HL-60 (cell line): ENCODE measurements at regions not wholly inside any gene's neighbourhood (a gene's known extent, or its start where the extent isn't known, plus 50 kb on each side); places are given as distances from the start of the nearest gene placed in this dataset.

ENCODE experiments used
- GABPA ChIP-seq: IDR thresholded peaks from 2 replicates; pipeline ENCODE4 v1.6.1; 2012; ENCODE audit warnings: low read depth
- POLR2AphosphoS5 ChIP-seq: IDR thresholded peaks from 2 replicates; pipeline ENCODE4 v1.6.1; 2012; ENCODE audit warnings: low read depth
- TF ChIP-seq, protein P1 (sequence below): IDR thresholded peaks from one replicate; pipeline ENCODE4 v1.5.1; 2011; ENCODE audit warnings: low read length, control low read depth, inconsistent platforms; ENCODE audit not compliant: insufficient read depth
- TF ChIP-seq, protein P2 (sequence below): IDR thresholded peaks from 2 replicates; pipeline ENCODE4 v1.6.1; 2012; ENCODE audit warnings: low read depth; ENCODE audit not compliant: insufficient replicate concordance

DNA sequence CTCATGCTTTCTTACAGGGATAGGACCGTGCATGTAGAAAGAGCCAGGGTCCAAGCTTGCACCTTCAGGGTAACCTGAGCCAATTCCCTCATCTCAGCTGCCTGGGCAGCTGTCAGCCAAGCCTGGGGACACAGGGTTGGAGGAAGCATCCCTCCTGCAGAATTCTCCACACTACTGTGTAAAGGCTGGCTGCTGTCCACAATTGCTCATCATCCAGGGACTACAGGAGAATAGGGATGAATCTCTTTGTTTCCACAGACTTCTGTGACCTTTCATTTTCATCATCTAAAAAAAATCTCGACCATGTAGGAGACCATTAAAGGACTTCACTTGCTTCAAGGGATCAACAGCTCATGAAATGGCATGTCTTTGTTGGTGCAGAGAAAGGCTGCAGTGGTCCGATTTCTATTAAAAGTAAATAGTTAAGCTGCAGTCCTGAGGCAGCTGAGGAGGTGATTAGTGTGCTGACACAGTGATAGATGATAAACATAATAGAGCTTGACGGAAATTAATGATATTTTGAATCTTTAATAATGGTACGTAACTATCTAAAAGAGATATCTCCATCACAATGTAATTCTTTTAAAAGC, 74.4 kb upstream of the COPS8 start:
- TF ChIP-seq POLR2AphosphoS5 (no peak), GABPA (no peak)
- TF ChIP-seq, protein P1, sequence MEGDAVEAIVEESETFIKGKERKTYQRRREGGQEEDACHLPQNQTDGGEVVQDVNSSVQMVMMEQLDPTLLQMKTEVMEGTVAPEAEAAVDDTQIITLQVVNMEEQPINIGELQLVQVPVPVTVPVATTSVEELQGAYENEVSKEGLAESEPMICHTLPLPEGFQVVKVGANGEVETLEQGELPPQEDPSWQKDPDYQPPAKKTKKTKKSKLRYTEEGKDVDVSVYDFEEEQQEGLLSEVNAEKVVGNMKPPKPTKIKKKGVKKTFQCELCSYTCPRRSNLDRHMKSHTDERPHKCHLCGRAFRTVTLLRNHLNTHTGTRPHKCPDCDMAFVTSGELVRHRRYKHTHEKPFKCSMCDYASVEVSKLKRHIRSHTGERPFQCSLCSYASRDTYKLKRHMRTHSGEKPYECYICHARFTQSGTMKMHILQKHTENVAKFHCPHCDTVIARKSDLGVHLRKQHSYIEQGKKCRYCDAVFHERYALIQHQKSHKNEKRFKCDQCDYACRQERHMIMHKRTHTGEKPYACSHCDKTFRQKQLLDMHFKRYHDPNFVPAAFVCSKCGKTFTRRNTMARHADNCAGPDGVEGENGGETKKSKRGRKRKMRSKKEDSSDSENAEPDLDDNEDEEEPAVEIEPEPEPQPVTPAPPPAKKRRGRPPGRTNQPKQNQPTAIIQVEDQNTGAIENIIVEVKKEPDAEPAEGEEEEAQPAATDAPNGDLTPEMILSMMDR = no peak
- TF ChIP-seq, protein P2, sequence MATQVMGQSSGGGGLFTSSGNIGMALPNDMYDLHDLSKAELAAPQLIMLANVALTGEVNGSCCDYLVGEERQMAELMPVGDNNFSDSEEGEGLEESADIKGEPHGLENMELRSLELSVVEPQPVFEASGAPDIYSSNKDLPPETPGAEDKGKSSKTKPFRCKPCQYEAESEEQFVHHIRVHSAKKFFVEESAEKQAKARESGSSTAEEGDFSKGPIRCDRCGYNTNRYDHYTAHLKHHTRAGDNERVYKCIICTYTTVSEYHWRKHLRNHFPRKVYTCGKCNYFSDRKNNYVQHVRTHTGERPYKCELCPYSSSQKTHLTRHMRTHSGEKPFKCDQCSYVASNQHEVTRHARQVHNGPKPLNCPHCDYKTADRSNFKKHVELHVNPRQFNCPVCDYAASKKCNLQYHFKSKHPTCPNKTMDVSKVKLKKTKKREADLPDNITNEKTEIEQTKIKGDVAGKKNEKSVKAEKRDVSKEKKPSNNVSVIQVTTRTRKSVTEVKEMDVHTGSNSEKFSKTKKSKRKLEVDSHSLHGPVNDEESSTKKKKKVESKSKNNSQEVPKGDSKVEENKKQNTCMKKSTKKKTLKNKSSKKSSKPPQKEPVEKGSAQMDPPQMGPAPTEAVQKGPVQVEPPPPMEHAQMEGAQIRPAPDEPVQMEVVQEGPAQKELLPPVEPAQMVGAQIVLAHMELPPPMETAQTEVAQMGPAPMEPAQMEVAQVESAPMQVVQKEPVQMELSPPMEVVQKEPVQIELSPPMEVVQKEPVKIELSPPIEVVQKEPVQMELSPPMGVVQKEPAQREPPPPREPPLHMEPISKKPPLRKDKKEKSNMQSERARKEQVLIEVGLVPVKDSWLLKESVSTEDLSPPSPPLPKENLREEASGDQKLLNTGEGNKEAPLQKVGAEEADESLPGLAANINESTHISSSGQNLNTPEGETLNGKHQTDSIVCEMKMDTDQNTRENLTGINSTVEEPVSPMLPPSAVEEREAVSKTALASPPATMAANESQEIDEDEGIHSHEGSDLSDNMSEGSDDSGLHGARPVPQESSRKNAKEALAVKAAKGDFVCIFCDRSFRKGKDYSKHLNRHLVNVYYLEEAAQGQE = no peak
